ENCODE measurements at regions not wholly inside any gene's neighbourhood (a gene's known extent, or its start where the extent isn't known, plus 50 kb on each side); places are given as distances from the start of the nearest gene placed in this dataset.
"Not testable (repeated sequence)": the region's sequence is repeated elsewhere in the genome, so short reads cannot be mapped to it uniquely, and the experiment has no call there.

GRCh38 chr2:131672471-131673399 is 145.0 kb downstream of the CCDC74A start:
- TF ChIP-seq CTCF (conservative IDR thresholded peaks at IDR 0.05 in 1 of 2, IDR thresholded peaks at IDR 0.05 in 1 of 2; ENCODE audit: low read depth in 1 of 2, low read length in 2 of 2): peak; percentile 33 to 46
- TF ChIP-seq EZH2 (IDR thresholded peaks at IDR 0.05; ENCODE audit: low read length, missing control alignments): not testable (repeated sequence)

Data from fibroblast of lung (primary cell).